ENCODE measurements at regions not wholly inside any gene's neighbourhood (a gene's known extent, or its start where the extent isn't known, plus 50 kb on each side); places are given as distances from the start of the nearest gene placed in this dataset.

GRCh38 chr17:79350533-79350932, 260.3 kb downstream of the RBFOX3 start:
- Histone ChIP-seq H3K27me3 (replicated peaks; ENCODE audit: control insufficient read depth, insufficient read depth, low read length) (peaks cover 4% of the 10 kb centered on the region), H3K4me1 (no peaks in the 10 kb centered on the region), H3K9me3 (no peaks in the 10 kb centered on the region), H3K36me3 (ENCODE audit: control insufficient read depth, insufficient read depth, low read length) (no peaks in the 10 kb centered on the region), H3K4me3 (ENCODE audit: low read depth, low read length) (no peak overlapping the region)
- POLR2A ChIA-PET = no interaction called here
- TF ChIP-seq CTCF (IDR thresholded peaks at IDR 0.05; ENCODE audit: insufficient read depth in 1 of 2, low read depth in 1 of 2, low read length in 1 of 2, severe bottlenecking in 1 of 2, unreplicated experiment in 1 of 2) = no peak
- no peaks in the 10 kb centered on the region for H3K36me3 Mint-ChIP-seq (ENCODE audit: insufficient read depth, unreplicated experiment)
- no peak for DNase-seq
- CTCF ChIA-PET = no interaction called here
- intact Hi-C loops (cut with micrococcal nuclease; ENCODE audit: unreplicated experiment) = no loop called here
- H3K27me3 Mint-ChIP-seq (ENCODE audit: insufficient read depth, unreplicated experiment) = peaks cover 45% of the 10 kb centered on the region
- no peak overlapping the region for H3K27ac Mint-ChIP-seq (ENCODE audit: unreplicated experiment)
- H3K4me1 Mint-ChIP-seq (ENCODE audit: low read depth, unreplicated experiment) = no peaks in the 10 kb centered on the region
- H3K9me3 Mint-ChIP-seq (ENCODE audit: unreplicated experiment) = no peaks in the 10 kb centered on the region
- no TSS peak for BruUV-seq (replicated peaks)
- H3K4me3 Mint-ChIP-seq (ENCODE audit: unreplicated experiment) = no peak overlapping the region

GRCh38 chr17:79349506-79350400, 261.1 kb downstream of the RBFOX3 start:
- TF ChIP-seq CTCF (IDR thresholded peaks at IDR 0.05; ENCODE audit: insufficient read depth in 1 of 2, low read depth in 1 of 2, low read length in 1 of 2, severe bottlenecking in 1 of 2, unreplicated experiment in 1 of 2) = no peak
- CTCF ChIA-PET = no interaction called here

GRCh38 chr17:79342376-79342775, 267.8 kb downstream of the ENGASE start:
- no peak for TF ChIP-seq CTCF (IDR thresholded peaks at IDR 0.05; ENCODE audit: insufficient read depth in 1 of 2, low read depth in 1 of 2, low read length in 1 of 2, severe bottlenecking in 1 of 2, unreplicated experiment in 1 of 2)
- Histone ChIP-seq H3K27me3 (replicated peaks; ENCODE audit: control insufficient read depth, insufficient read depth, low read length) (no peaks in the 10 kb centered on the region; the same call in 1 of the 2 replicates), H3K4me1 (no peaks in the 10 kb centered on the region), H3K4me3 (ENCODE audit: low read depth, low read length) (no peak overlapping the region), H3K9me3 (no peaks in the 10 kb centered on the region), H3K36me3 (ENCODE audit: control insufficient read depth, insufficient read depth, low read length) (no peaks in the 10 kb centered on the region)
- POLR2A ChIA-PET = no interaction called here
- intact Hi-C loops (cut with micrococcal nuclease; ENCODE audit: unreplicated experiment) = no loop called here
- DNase-seq = no peak
- BruUV-seq (replicated peaks) = no TSS peak
- CTCF ChIA-PET = no interaction called here
- no peaks in the 10 kb centered on the region for H3K9me3 Mint-ChIP-seq (ENCODE audit: unreplicated experiment)
- no peak overlapping the region for H3K27ac Mint-ChIP-seq (ENCODE audit: unreplicated experiment)
- H3K4me1 Mint-ChIP-seq (ENCODE audit: low read depth, unreplicated experiment) = no peaks in the 10 kb centered on the region
- H3K4me3 Mint-ChIP-seq (ENCODE audit: unreplicated experiment) = no peak overlapping the region
- H3K36me3 Mint-ChIP-seq (ENCODE audit: insufficient read depth, unreplicated experiment) = no peaks in the 10 kb centered on the region
- peaks cover 24% of the 10 kb centered on the region for H3K27me3 Mint-ChIP-seq (ENCODE audit: insufficient read depth, unreplicated experiment)

More at GRCh38 chr17:79349506-79350400, 261.1 kb downstream of the RBFOX3 start:
- DNase-seq = no peak
- Mint-ChIP-seq H3K27ac (ENCODE audit: unreplicated experiment) (no peak overlapping the region), H3K36me3 (ENCODE audit: insufficient read depth, unreplicated experiment) (no peaks in the 10 kb centered on the region), H3K4me1 (ENCODE audit: low read depth, unreplicated experiment) (no peaks in the 10 kb centered on the region), H3K9me3 (ENCODE audit: unreplicated experiment) (no peaks in the 10 kb centered on the region), H3K4me3 (ENCODE audit: unreplicated experiment) (no peak overlapping the region), H3K27me3 (ENCODE audit: insufficient read depth, unreplicated experiment) (peaks cover 40% of the 10 kb centered on the region)
- no peaks in the 10 kb centered on the region for H3K36me3 ChIP-seq (ENCODE audit: control insufficient read depth, insufficient read depth, low read length)
- intact Hi-C loops (cut with micrococcal nuclease; ENCODE audit: unreplicated experiment) = no loop called here
- H3K27me3 ChIP-seq (replicated peaks; ENCODE audit: control insufficient read depth, insufficient read depth, low read length) = peaks cover 4% of the 10 kb centered on the region
- POLR2A ChIA-PET = no interaction called here
- H3K4me1 ChIP-seq = no peaks in the 10 kb centered on the region
- H3K4me3 ChIP-seq (ENCODE audit: low read depth, low read length) = no peak overlapping the region
- no peaks in the 10 kb centered on the region for H3K9me3 ChIP-seq
- no TSS peak for BruUV-seq (replicated peaks)

Data from Caco-2 (cell line).